ENCODE measurements at regions not wholly inside any gene's neighbourhood (a gene's known extent, or its start where the extent isn't known, plus 50 kb on each side); places are given as distances from the start of the nearest gene placed in this dataset.
"Not testable (repeated sequence)": the region's sequence is repeated elsewhere in the genome, so short reads cannot be mapped to it uniquely, and the experiment has no call there.

GRCh38 chr18:11454040-11454439, 155.4 kb upstream of the SLC35G4 start:
- no peak for DNase-seq

- DNase-seq: not testable (repeated sequence)
Observed at GRCh38 chr18:11444169-11444568, 165.2 kb upstream of the SLC35G4 start.

GRCh38 chr18:11437046-11437445, 172.3 kb upstream of the SLC35G4 start:
- DNase-seq: no peak

DNA sequence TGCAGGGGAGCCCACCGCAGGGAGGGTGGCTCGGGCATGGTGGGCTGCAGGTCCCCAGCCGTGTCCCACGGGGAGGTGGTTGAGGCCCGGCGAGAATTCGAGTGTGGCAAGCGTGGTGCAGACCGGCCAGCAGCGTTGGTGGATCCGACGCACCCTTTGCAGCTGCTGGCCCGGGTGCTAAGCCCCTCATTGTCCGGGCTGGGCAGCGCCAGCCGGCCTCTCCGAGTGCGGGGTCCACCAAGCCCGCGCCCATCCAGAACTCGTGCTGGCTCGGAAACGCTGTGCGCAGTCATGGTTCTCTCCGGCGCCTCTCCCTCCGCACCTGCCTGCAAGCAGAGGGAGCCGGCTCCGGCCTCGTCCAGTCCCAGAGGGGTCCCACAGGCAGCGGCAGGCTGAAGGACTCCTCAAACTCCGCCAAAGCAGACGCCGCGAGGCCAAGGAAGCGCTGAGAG, 177.0 kb upstream of the SLC35G4 start:
- DNase-seq: no peak

GRCh38 chr18:11429876-11430275, 179.5 kb upstream of the SLC35G4 start:
- DNase-seq: no peak

GRCh38 chr18:11425211-11425610, 184.2 kb upstream of the SLC35G4 start:
- no peak for DNase-seq

DNA sequence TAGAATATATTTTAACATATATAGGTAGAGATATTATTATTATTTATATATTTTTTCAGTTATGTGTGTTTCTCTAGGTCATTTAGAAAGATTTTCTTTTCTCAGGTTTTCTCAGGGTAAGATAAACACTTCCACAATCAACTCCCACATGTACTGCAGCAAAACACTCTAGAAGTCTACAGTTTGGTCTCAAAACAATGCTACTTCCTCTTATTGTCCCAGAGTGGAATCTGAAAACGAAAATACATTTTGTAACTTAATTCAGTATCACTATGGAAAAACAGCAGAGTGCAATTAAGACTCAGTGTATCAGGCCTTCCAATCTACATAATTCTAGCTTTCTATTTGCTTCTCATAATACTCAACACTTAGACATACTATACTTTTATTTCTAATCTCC, 190.1 kb upstream of the SLC35G4 start:
- no peak for DNase-seq

GRCh38 chr18:11412811-11413210, 196.6 kb upstream of the SLC35G4 start:
- DNase-seq: no peak

DNA sequence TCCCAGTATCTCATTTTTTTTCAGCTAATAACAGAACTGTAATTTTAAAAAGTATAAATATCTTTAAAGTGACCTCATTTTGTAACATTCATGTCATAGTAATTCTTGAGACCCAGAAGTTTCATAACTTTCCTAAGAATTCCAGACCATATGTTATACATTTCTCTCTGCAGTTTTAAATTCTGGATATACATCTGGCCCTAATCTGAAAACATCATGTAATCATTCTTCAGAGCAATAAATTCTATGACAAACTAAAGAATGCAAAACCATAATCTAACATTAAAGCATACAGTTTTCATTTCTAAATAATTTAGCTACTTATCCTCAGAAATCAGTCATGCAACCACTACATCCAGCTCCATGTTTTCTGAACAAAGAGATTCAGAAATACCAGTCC, 198.3 kb upstream of the SLC35G4 start:
- no peak for DNase-seq

- no peak for DNase-seq
Observed at GRCh38 chr18:11408555-11409065, 200.8 kb upstream of the SLC35G4 start.

- no peak for DNase-seq
Observed at GRCh38 chr18:11407940-11408339, 201.5 kb upstream of the SLC35G4 start.

- DNase-seq: no peak
Observed at GRCh38 chr18:11405804-11406203, 203.6 kb upstream of the SLC35G4 start.

DNA sequence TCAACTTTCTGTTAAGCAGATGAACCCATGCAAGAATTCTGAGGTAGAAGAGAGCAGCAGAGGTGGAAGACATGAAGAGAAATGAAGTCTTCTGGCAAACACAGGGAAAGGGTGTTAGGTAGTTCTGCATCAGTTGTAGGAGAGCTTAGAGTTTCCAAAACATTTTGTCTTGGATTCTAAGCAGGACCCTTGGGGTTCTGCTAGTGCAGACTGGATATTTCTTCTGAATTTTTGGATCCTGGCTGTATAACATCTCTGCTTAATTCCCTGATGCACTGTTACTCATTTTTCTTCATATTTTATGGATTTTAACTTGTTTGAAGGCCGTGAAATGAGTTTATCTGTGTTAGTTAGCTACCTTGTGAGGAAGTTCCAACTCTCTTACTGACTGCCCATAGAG, 208.7 kb upstream of the SLC35G4 start:
- no peak for DNase-seq

DNA sequence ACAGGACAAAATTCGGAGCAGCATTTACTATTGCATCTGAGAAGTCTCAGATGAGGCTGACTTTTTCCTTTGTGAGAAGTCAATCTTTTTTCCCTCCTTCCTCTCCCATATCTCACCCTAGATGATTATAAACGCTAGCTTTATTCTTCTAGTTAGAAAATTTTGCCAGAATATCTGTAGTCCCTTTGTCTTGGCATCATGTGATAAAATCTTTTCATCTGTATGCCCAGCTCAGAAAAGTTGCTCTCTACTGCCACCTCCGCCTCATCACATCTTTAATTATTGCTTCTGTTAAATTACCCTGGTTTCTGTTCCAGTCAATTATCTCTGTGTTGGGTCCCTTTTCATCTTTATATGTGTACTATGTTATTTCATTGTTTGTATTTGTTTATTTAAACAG, 210.8 kb upstream of the SLC35G4 start:
- DNase-seq: no peak

- no peak for DNase-seq
Observed at GRCh38 chr18:11392980-11393885, 216.2 kb upstream of the SLC35G4 start.

DNA sequence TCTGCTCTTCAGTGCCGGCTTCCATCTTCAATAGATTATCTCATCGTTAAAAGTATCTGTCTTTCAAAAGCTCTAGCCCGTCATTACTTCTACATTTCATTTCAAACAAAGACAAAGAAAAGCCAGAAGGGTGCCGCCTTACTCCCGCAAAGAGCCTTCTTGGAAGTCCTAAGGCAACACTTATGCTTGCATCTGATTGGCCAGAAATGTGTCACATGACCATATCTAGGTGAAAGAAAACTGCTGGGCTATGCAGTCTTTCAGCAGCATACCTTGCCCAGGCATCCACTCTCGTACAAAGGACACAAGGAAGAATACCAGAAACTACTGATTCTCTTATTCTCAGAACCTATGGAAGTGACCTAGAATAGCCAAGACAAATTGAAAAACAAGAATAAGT, 217.1 kb upstream of the SLC35G4 start:
- no peak for DNase-seq

GRCh38 chr18:11391661-11392060, 217.7 kb upstream of the SLC35G4 start:
- DNase-seq: no peak

DNA sequence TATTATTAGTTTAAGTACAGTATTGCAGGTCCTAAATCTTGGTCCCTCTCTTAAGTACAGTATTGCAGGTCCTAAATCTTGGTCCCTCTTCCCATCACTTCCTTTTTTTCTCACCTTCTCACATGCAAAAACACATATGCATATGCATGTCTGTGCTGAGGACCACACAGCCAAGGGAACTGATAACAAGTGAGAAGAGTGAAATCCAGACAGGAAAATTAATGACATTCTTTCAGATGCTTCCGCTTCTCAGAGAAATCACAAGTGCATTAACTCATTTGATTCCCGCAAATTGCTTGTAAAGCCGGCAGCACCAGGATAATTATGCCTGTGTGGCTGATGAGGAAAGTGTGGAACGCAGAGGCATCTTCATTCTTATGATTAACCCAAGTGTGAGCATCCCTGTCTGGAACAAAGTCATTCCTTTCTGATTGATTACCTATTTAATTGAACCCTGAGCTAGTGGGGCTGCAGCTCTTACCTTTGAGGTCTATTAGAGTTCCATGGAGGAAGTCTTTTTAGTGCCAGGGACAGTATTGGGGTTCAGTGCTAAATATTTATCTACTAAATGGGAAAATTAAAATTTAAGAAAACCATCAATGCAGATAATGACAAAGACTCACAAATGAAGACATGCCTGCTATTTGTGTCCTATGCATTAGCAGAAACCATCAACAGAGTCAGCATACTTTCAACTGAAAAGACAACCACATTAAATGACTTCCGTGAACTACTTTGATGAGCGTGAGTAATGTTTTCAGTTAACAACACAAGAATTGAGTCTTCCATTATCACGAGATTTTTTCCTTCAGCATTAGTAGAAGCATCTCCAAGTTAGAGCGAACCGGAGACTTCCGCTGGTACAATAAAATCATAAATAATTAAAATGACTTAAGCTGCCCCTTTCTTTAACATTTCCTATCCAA, 220.4 kb upstream of the SLC35G4 start:
- no peak for DNase-seq

DNA sequence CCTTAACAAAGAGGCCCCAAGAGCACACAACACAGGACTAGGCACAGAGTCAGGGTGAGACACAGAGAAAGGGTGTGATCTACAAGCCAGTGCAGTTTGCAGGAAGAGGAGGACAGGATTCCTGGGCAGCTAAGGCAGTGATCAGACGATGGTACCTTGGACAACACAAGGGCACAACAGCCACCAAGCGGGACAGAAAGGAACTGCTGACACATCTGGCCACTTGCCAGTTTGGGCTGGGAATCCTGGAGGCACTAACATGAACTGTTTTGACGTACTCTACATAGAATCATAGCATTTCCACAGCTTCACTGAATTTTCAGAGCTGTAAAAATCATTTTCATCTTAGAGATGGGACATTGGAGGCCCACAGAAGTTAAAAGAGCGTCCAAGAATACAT, 221.5 kb upstream of the SLC35G4 start:
- DNase-seq: no peak

- no peak for DNase-seq
Observed at GRCh38 chr18:11383381-11383780, 226.0 kb upstream of the SLC35G4 start.

DNA sequence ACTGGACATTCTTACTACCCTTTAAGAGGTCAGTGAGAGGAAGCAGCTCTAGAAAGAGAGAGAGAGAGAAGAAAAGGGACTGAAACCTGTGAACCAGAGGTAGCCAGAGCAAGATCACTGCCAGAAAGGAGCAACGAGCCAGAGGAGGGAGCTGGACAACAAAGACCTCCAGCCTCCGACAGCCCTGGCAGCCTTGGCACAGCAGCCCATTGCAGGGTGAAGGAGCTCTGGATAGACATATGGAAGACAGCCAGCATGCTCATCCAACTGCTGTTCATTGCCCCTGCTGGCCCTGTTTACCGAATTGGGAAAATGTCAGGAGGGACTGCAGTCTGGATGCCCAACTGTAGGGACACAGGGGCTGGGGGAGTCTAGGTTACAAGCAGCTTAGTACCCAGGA, 228.4 kb upstream of the SLC35G4 start:
- no peak for DNase-seq

DNA sequence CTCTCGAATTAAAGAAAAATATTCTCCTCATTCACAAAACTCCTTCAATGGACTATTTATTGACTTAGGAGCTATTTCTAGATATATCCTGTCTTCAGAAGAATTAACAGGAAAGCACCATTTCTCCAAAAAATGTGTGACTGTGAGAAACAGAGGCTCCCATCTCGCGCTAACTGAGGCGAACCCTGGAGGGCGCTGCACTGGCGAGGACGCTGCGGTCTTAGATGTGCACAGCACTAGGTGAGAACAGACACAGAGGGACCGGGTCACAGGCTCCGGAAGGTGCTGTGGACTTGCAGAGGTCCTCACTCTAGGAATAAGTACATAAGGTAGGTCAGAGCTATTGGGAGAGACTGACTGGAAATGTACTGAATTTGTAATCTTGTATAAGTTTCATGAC, 229.7 kb upstream of the SLC35G4 start:
- DNase-seq: no peak

DNA sequence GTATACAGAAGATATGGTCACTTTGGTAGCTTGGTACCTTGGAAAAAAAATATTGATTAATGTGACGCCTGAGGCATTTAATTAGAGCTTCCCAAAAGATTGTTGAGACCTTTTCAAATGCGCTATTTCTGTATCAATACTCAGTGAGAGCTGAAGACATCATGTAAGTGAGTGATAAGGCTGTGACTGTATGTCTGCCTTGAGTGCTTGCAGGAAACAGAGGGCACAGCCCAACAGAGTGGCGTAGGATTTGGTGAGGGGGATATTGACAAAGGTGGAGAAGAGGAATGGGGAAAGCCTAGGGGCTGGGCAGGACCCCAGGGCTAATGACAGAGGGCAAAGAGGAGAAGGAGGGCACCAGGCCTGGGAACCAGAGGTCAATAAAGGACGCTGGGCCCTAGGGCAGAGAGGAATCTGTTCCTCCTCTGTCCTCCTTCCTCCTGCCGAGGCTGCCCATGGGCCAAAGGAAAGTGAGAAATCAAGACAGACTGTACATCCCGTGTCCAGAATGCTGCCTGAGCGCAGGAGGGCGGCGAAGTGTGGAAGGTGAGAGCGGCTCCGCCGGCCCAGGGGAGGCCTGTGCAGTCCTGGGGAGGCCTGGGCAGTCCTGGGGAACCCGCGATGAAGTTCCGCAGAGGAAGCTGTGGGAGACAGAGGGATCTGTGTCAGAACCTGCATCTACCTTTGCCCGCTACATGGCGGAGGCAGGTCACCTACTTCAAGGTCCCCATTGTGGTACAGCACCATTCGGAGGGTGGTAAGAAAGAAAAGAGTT, 228.6 kb upstream of the PIEZO2 start:
- no peak for DNase-seq
